EH (cell line): ENCODE measurements at regions not wholly inside any gene's neighbourhood (a gene's known extent, or its start where the extent isn't known, plus 50 kb on each side); places are given as distances from the start of the nearest gene placed in this dataset.
A peak's percentile ranks its signal among the peaks of the same experiment; 100 is the strongest.

Source experiments
- DNase-seq: peaks from one replicate; pipeline ENCODE4 v3.0.0-alpha.2; 2015; ENCODE audit warnings: low read depth

GRCh38 chr21:36554411-36555157, 74.7 kb upstream of the CLDN14 start:
- DNase-seq = no peak

- DNase-seq = no peak
Measured at GRCh38 chr21:36555199-36555800, 75.4 kb upstream of the CLDN14 start.

- DNase-seq = no peak
Measured at GRCh38 chr21:36557316-36557715, 77.4 kb upstream of the CLDN14 start.

GRCh38 chr21:36560933-36561575, 81.1 kb upstream of the CLDN14 start:
- no peak for DNase-seq

GRCh38 chr21:36563341-36563926, 83.5 kb upstream of the CLDN14 start:
- DNase-seq = no peak

GRCh38 chr21:36564647-36565046, 84.7 kb upstream of the CLDN14 start:
- DNase-seq = no peak

- DNase-seq = no peak
Measured at GRCh38 chr21:36565540-36565939, 85.6 kb upstream of the CLDN14 start.

- no peak for DNase-seq
Measured at GRCh38 chr21:36566644-36567043, 86.7 kb upstream of the CLDN14 start.

DNA sequence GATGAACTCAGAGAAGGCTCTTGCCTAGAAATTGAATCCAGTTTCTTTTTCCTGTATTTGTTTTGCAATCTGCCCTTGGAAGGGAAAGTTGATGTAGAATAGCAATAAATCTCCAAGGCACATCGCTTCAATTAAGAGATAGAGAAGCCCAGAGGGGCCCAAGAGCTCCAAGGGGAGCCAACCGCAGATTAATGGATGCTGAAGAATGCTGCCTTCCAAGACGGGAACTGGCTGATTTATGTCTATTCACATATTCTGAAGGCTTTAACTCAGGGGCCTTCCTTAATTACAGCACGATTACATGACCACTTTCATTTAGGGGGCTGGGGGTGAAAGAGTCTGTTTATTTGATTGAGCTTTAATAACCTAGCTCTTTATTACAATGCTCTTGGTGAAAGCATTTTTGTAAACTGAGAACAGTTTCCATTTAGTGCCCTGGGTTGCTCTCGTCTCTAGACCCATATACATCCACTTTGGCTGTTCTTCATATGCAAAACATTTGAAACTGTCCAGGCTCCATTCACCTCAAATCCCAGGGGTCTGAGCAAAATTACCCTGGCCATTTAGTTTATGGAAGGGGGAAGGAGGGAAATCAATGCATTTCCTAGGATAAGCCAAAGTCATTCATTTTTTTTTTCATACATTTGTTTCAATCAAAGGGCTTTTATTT, 87.4 kb upstream of the CLDN14 start:
- peak; percentile 54 for DNase-seq

- no peak for DNase-seq
Measured at GRCh38 chr21:36569511-36569910, 89.6 kb upstream of the CLDN14 start.

- DNase-seq = no peak
Measured at GRCh38 chr21:36571556-36571955, 91.6 kb upstream of the CLDN14 start.

DNA sequence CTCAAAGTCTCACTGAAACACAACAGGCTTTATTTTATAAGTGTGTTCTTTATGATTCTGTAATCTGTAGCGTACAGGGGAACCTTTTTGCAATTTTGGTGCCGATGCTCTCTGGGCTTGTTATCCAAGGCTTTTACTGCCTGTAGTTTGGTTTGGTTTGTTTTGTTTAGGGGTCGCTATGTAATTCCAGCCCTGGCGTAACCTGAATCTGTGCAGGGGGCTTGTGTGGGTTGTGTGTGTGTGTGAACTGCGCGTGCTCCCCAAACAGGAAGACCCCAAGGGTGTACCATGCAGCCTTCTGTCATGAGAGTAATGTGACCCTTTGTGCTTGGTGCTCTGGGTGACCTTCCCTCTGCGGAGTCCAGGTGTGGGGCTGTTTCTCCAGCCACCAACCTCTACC, 92.1 kb upstream of the CLDN14 start:
- no peak for DNase-seq

DNA sequence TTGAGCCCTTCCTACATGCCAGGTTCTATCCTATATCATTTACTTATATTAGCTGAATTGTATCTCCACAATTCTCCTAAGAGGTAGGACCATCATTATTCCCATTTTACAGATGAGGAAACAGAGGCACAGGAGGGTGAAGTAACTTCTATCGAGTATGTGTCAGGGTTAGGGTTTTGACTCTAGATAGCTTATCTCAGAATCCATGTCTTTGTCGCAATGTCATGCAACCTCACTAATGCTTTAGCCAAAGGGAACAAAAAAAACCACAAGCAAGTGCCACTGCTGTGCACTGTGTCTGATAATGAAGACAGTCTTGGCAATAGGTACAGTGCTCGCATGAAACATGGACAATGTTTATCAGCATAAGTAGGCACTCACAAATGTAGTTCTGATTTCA, 95.4 kb upstream of the CLDN14 start:
- no peak for DNase-seq

- no peak for DNase-seq
Measured at GRCh38 chr21:36576441-36576840, 96.5 kb upstream of the CLDN14 start.

DNA sequence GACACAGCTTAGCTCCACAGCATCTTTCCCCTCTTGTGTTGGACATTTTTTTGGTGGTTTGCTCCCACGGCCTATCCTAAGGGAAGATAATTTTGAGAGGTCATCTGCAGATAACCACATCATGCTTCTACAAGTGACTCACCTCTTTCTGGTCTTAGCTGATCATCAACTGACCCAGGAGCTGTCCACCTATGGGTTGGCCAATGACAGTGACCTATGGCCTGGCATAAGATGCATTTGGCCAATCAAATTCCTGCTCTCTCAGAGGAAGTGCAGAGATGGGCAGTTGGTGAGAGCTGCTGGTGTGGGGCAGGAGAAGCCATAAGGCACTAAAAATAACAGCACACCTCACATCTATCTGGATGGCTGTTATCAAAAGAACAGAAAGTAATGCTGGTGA, 100.0 kb upstream of the CLDN14 start:
- no peak for DNase-seq

- no peak for DNase-seq
Measured at GRCh38 chr21:36582271-36582670, 102.3 kb upstream of the CLDN14 start.

- DNase-seq = no peak
Measured at GRCh38 chr21:36583591-36583990, 103.7 kb upstream of the CLDN14 start.

GRCh38 chr21:36584980-36585940, 105.3 kb upstream of the CLDN14 start:
- DNase-seq = no peak

- DNase-seq = no peak
Measured at GRCh38 chr21:36587388-36587787, 107.5 kb upstream of the CLDN14 start.

GRCh38 chr21:36589352-36589971, 109.5 kb upstream of the SIM2 start:
- peak; percentile 63 for DNase-seq
